Endothelial cell of umbilical vein (primary cell): ENCODE measurements at regions not wholly inside any gene's neighbourhood (a gene's known extent, or its start where the extent isn't known, plus 50 kb on each side); places are given as distances from the start of the nearest gene placed in this dataset.

Source experiments
- CTCF ChIP-seq, 2 donors: IDR thresholded peaks; 1 replicate in 1 of 2; 2 replicates in 1 of 2; pipeline ENCODE4 v1.5.1; 2011; ENCODE audit warnings: low read length in 2 of 2, mild to moderate bottlenecking in 2 of 2, moderate library complexity in 2 of 2, control low read depth in 1 of 2, inconsistent platforms in 1 of 2, low read depth in 1 of 2; ENCODE audit not compliant: insufficient read depth in 1 of 2; ENCODE audit errors: extremely low read depth in 1 of 2
- EZH2 ChIP-seq: IDR thresholded peaks from 2 replicates; pipeline ENCODE4 v1.6.1; 2012; ENCODE audit warnings: borderline replicate concordance, low read depth, mild to moderate bottlenecking, moderate library complexity, low read length, inconsistent platforms; ENCODE audit not compliant: severe bottlenecking
- GATA2 ChIP-seq: IDR thresholded peaks from 2 replicates; pipeline ENCODE4 v1.7.0; 2011; ENCODE audit warnings: low read depth, mild to moderate bottlenecking, moderate library complexity, mixed read lengths, low read length; ENCODE audit not compliant: insufficient read length, insufficient read depth
- MAX ChIP-seq: IDR thresholded peaks from 2 replicates; pipeline ENCODE4 v1.6.1; 2011; ENCODE audit not compliant: insufficient read depth, insufficient read length
- MYC ChIP-seq: IDR thresholded peaks from one replicate; pipeline ENCODE4 v1.6.1; 2011; ENCODE audit warnings: mild to moderate bottlenecking, low read depth, low read length
- POLR2A ChIP-seq: IDR thresholded peaks from 2 replicates; pipeline ENCODE4 v1.6.1; 2012; ENCODE audit warnings: low read depth, mild to moderate bottlenecking, control low read depth, low read length
- POLR2AphosphoS5 ChIP-seq: IDR thresholded peaks from 2 replicates; pipeline ENCODE4 v1.6.1; 2012; ENCODE audit warnings: low read depth, mild to moderate bottlenecking, control low read depth, low read length, moderate library complexity; ENCODE audit not compliant: insufficient read depth

GRCh38 chr2:7846607-7847006 is 835.2 kb upstream of the ID2 start:
- TF ChIP-seq POLR2A (no peak), EZH2 (no peak), CTCF (IDR thresholded peaks at IDR 0.05; ENCODE audit: extremely low read depth in 1 of 2, insufficient read depth in 1 of 2, low read depth in 1 of 2, low read length in 2 of 2) (no peak), MYC (no peak), POLR2AphosphoS5 (no peak), GATA2 (no peak), MAX (no peak)
